Jurkat, Clone E6-1 (cell line): ENCODE measurements at regions not wholly inside any gene's neighbourhood (a gene's known extent, or its start where the extent isn't known, plus 50 kb on each side); places are given as distances from the start of the nearest gene placed in this dataset.
"Not testable (repeated sequence)": the region's sequence is repeated elsewhere in the genome, so short reads cannot be mapped to it uniquely, and the experiment has no call there.

Source experiments
- DNase-seq: peaks from one replicate; pipeline ENCODE4 v3.0.0-alpha.2; 2011; ENCODE audit warnings: low read depth, low spot score
- H3K4me3 ChIP-seq: 2 replicates; pipeline ENCODE4 v1.5.1; 2011; ENCODE audit warnings: mild to moderate bottlenecking, low read length, control low read depth, moderate library complexity

- no peak for DNase-seq
- no peak overlapping the region for H3K4me3 ChIP-seq
Measured at GRCh38 chr21:28423521-28424190, 569.0 kb downstream of the LTN1 start.

GRCh38 chr21:28421716-28422524, 570.8 kb downstream of the LTN1 start:
- H3K4me3 ChIP-seq = no peak overlapping the region
- DNase-seq = no peak

- H3K4me3 ChIP-seq = no peak overlapping the region
- DNase-seq = no peak
Measured at GRCh38 chr21:28419811-28420210, 572.9 kb downstream of the LTN1 start.

- DNase-seq = no peak
- H3K4me3 ChIP-seq = no peak overlapping the region
Measured at GRCh38 chr21:28418726-28419514, 573.8 kb downstream of the LTN1 start.

- no peak for DNase-seq
Measured at GRCh38 chr21:28410256-28410655, 582.4 kb downstream of the LTN1 start.

GRCh38 chr21:28402616-28402989, 590.1 kb downstream of the LTN1 start:
- DNase-seq = no peak
- H3K4me3 ChIP-seq = no peak overlapping the region

More at GRCh38 chr21:28410256-28410655, 582.4 kb downstream of the LTN1 start:
- no peak overlapping the region for H3K4me3 ChIP-seq

- no peak overlapping the region for H3K4me3 ChIP-seq
- DNase-seq = no peak
Measured at GRCh38 chr21:28397040-28397439, 595.6 kb downstream of the LTN1 start.

GRCh38 chr21:28396421-28396820, 596.3 kb downstream of the LTN1 start:
- no peak overlapping the region for H3K4me3 ChIP-seq
- DNase-seq = no peak

GRCh38 chr21:28393279-28393678, 599.4 kb downstream of the LTN1 start:
- H3K4me3 ChIP-seq = no peak overlapping the region
- DNase-seq = peak; percentile 30

- no peak for DNase-seq
- no peak overlapping the region for H3K4me3 ChIP-seq
Measured at GRCh38 chr21:28391938-28392849, 600.5 kb downstream of the LTN1 start.

- DNase-seq = no peak
Measured at GRCh38 chr21:28387220-28387619, 605.5 kb downstream of the LTN1 start.

GRCh38 chr21:28385845-28386244, 606.8 kb downstream of the LTN1 start:
- DNase-seq = no peak
- no peak overlapping the region for H3K4me3 ChIP-seq

More at GRCh38 chr21:28387220-28387619, 605.5 kb downstream of the LTN1 start:
- H3K4me3 ChIP-seq = no peak overlapping the region

GRCh38 chr21:28381000-28381745, 611.5 kb downstream of the LTN1 start:
- not testable (repeated sequence) for DNase-seq, H3K4me3 ChIP-seq

- H3K4me3 ChIP-seq = no peak overlapping the region
- no peak for DNase-seq
Measured at GRCh38 chr21:28380241-28380640, 612.4 kb downstream of the LTN1 start.

GRCh38 chr21:28378026-28378425, 614.7 kb downstream of the LTN1 start:
- no peak for DNase-seq
- H3K4me3 ChIP-seq = no peak overlapping the region

GRCh38 chr21:28375708-28376385, 616.8 kb downstream of the LTN1 start:
- no peak overlapping the region for H3K4me3 ChIP-seq
- DNase-seq = no peak

- DNase-seq = no peak
- no peak overlapping the region for H3K4me3 ChIP-seq
Measured at GRCh38 chr21:28374881-28375280, 617.8 kb downstream of the LTN1 start.

- no peak overlapping the region for H3K4me3 ChIP-seq
- no peak for DNase-seq
Measured at GRCh38 chr21:28371713-28372112, 621.0 kb downstream of the LTN1 start.
